Left ventricle myocardium inferior (tissue), 1 donor: ENCODE measurements at regions not wholly inside any gene's neighbourhood (a gene's known extent, or its start where the extent isn't known, plus 50 kb on each side); places are given as distances from the start of the nearest gene placed in this dataset.

ENCODE experiments used
- DNase-seq: peaks from one replicate; pipeline ENCODE4 v3.0.0-alpha.2; 2020
- H3K27ac ChIP-seq: fragments of 200-600 bp; replicated peaks from 2 replicates; pipeline ENCODE4 v1.8.0; 2021
- H3K27me3 ChIP-seq: fragments of 200-600 bp; 2 replicates; pipeline ENCODE4 v1.8.0; 2021; ENCODE audit warnings: low read depth
- H3K36me3 ChIP-seq: fragments of 200-600 bp; 2 replicates; pipeline ENCODE4 v1.8.0; 2021
- H3K4me1 ChIP-seq: fragments of 200-600 bp; 2 replicates; pipeline ENCODE4 v1.8.0; 2021
- H3K4me3 ChIP-seq: fragments of 200-600 bp; 2 replicates; pipeline ENCODE4 v1.8.0; 2021; ENCODE audit warnings: mild to moderate bottlenecking, moderate library complexity
- H3K9me3 ChIP-seq: fragments of 200-600 bp; replicated peaks from 2 replicates; pipeline ENCODE4 v1.8.0; 2021
- intact Hi-C: fragments of 100-400 bp; cut with micrococcal nuclease; formaldehyde crosslinking; loops from one replicate; pipeline ENCODE4 v1.11.0; 2022
- TF ChIP-seq, protein P1 (sequence below): fragments of 200-600 bp; IDR thresholded peaks from 2 replicates; pipeline ENCODE4 v1.8.0; 2021; ENCODE audit warnings: antibody characterized with exemption, mild to moderate bottlenecking, borderline replicate concordance
- donor health status: DM: no; HTN: yes; CAD: no; lungs with severe emphysema.

DNA sequence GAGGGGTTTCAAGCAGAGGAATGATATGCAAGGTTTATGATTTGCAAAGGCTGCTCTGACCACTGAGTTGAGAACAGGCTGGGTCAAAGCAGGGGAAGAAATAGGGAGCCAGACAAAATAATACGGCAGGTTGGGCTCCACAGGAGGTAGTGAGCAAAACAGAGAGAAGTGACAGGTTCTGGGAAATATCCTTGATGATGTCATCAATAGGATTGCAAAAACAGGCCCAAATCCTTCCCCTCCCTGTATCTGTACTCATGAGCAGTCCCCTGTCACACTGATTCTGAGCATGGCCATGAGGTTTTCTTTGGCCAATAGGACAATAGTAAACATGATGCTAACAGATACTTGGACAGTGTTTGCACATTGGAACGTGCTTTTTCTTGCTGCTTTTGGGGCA, 471.8 kb upstream of the BRINP1 start:
- TF ChIP-seq, protein P1, sequence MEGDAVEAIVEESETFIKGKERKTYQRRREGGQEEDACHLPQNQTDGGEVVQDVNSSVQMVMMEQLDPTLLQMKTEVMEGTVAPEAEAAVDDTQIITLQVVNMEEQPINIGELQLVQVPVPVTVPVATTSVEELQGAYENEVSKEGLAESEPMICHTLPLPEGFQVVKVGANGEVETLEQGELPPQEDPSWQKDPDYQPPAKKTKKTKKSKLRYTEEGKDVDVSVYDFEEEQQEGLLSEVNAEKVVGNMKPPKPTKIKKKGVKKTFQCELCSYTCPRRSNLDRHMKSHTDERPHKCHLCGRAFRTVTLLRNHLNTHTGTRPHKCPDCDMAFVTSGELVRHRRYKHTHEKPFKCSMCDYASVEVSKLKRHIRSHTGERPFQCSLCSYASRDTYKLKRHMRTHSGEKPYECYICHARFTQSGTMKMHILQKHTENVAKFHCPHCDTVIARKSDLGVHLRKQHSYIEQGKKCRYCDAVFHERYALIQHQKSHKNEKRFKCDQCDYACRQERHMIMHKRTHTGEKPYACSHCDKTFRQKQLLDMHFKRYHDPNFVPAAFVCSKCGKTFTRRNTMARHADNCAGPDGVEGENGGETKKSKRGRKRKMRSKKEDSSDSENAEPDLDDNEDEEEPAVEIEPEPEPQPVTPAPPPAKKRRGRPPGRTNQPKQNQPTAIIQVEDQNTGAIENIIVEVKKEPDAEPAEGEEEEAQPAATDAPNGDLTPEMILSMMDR = no peak

DNA sequence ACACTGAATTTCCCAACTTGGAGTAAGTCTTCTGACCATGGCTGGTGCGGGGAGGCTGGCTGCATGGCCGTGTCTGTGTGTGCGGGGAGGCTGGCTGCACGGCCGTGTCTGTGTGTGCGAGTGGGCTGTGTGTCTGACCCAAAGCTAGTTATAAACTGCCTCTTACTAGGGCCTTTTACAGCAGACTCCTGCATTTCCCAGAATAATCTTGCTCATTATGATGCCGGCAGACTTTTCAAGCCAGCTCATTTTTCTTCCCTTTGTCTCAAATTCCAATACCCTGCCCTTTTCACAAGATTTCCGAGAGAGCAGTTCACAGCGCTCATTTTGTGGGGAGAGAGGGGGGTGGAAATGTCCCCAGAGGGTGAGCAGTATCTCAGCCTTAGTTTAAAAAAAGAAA, 470.7 kb upstream of the BRINP1 start:
- intact Hi-C loops = no loop called here
- Histone ChIP-seq H3K4me3 (no peak overlapping the region), H3K27ac (no peak overlapping the region), H3K9me3 (no peaks in the 10 kb centered on the region), H3K4me1 (no peaks in the 10 kb centered on the region), H3K27me3 (peaks cover 6% of the 10 kb centered on the region), H3K36me3 (no peaks in the 10 kb centered on the region)
- TF ChIP-seq, protein P1 = no peak
- no peak for DNase-seq

More for the DNA sequence above, 471.8 kb upstream of the BRINP1 start:
- no peak overlapping the region for H3K4me3 ChIP-seq
- no peaks in the 10 kb centered on the region for H3K4me1 ChIP-seq
- no peak overlapping the region for H3K27ac ChIP-seq
- intact Hi-C loops = no loop called here
- H3K9me3 ChIP-seq = no peaks in the 10 kb centered on the region
- H3K27me3 ChIP-seq = peaks cover 6% of the 10 kb centered on the region
- DNase-seq = no peak
- H3K36me3 ChIP-seq = no peaks in the 10 kb centered on the region

DNA sequence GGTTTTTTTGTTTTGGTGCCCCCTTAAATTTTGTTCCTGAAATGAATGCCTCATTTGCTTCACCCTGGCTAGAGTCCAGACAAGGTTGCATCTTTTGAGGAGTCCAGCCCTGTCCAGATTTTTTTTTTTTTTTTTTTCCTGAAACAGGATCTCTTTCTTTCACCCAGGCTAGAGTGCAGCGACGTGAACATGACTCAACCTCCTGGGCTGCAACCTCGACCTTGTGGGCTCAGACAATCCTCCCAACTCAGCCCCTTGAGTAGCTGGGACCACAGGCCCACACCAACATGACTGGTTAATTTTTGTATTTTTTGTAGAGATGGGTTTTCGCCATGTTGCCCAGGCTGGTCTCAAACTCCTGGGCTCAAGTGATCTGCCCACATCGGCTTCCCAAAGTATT, 469.0 kb upstream of the BRINP1 start:
- H3K4me3 ChIP-seq = no peak overlapping the region
- H3K9me3 ChIP-seq = no peaks in the 10 kb centered on the region
- peaks cover 6% of the 10 kb centered on the region for H3K27me3 ChIP-seq
- no peaks in the 10 kb centered on the region for H3K36me3 ChIP-seq
- DNase-seq = no peak
- no peak overlapping the region for H3K27ac ChIP-seq
- no peaks in the 10 kb centered on the region for H3K4me1 ChIP-seq
- TF ChIP-seq, protein P1 = no peak
- intact Hi-C loops = no loop called here

DNA sequence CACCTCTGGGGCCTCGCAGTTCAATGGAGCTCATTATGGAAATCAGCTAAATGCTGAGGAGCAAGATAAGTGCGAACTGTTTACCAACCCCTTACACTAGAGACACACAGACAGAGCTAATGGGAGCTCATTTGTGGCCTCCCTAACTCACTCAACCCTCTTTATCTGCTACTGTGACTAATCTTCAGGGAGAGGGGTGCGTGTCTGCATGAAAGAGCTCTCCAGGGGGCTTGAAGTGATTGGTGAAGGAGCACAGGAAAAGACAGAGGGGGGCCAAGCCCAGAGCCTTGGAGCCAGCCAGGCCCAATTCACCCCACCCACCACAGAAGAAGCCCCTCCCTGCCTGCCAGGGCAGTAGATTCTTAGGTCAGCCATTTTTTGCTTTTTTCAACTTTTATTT, 466.8 kb upstream of the BRINP1 start:
- Histone ChIP-seq H3K27me3 (peaks cover 6% of the 10 kb centered on the region), H3K4me1 (no peaks in the 10 kb centered on the region), H3K4me3 (no peak overlapping the region), H3K27ac (no peak overlapping the region), H3K36me3 (no peaks in the 10 kb centered on the region), H3K9me3 (no peaks in the 10 kb centered on the region)
- DNase-seq = no peak
- intact Hi-C loops = no loop called here
- TF ChIP-seq, protein P1 = no peak

DNA sequence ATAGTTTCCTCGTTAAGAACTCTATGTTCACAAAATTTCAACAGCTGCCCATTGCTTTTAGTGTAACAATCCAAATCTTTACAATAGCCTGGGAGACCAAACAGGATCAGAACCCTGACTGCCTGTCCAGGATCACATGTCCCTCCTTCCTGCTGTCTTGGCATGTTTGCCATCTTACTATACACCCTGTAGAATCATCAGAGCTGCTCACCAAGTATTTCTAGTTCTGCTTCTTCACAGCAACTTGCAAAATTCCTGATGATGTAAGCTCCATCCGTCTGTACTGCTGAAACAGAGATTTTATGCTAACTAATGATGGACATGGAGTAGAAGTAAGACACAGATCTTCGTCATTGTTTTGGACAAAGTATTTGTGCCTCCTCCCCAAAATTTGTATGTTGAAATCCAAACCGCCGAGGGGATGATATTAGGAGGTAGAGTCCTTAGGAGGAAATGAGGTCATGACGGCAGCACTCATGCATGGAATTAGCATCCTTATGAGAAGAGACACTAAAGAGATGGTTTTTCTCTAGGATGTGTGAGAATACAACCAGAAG, 464.9 kb upstream of the BRINP1 start:
- Histone ChIP-seq H3K36me3 (no peaks in the 10 kb centered on the region), H3K4me1 (no peaks in the 10 kb centered on the region), H3K4me3 (no peak overlapping the region), H3K27me3 (no peaks in the 10 kb centered on the region), H3K9me3 (no peaks in the 10 kb centered on the region), H3K27ac (no peak overlapping the region)
- intact Hi-C loops = no loop called here
- TF ChIP-seq, protein P1 = no peak
- no peak for DNase-seq
